ENCODE measurements at regions not wholly inside any gene's neighbourhood (a gene's known extent, or its start where the extent isn't known, plus 50 kb on each side); places are given as distances from the start of the nearest gene placed in this dataset.

DNA sequence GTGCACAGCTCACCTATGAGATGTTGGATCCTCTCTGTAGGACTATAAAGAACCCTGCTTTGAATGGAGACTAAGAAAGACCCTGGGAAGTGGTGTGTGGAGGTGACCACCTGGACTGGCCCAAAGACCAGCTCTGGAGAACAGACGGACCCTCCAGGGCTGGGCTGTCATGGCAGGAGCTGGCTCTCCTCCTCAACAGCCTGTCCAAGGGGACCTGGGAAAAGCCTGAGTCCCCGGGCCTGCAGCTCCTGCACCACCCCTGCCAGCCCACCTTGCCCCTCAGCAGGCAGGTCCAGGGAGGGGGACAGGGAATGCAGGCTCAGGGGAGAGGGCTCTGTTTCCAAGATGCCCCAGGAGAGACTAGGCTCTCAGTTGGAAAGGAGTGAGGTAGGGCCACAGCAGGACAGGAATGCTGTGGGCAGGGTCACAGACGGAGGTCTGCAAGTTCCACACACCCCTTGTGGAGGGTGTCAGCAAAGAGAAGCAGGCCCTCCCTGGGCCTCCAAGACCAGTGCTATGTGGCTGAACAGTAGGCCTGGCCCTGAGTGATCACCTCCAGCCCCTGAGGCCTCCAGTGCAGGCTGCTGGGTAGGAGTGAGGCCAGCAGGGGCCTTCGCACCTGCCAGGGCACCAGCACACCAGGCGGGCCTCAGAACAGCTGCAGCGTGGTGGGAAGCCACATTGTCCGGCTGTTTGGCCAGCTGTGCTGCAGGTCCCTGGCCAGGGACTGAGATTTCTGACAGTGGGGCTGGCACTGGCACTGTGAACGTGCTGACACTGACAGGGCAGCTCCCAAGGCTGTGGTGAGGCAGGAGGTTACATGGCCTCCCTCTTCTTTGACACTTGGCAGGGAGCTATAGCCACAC is 86.4 kb upstream of the OTOS start:
- DNase-seq (ENCODE audit: low read depth in 2 of 2): no peak

DNA sequence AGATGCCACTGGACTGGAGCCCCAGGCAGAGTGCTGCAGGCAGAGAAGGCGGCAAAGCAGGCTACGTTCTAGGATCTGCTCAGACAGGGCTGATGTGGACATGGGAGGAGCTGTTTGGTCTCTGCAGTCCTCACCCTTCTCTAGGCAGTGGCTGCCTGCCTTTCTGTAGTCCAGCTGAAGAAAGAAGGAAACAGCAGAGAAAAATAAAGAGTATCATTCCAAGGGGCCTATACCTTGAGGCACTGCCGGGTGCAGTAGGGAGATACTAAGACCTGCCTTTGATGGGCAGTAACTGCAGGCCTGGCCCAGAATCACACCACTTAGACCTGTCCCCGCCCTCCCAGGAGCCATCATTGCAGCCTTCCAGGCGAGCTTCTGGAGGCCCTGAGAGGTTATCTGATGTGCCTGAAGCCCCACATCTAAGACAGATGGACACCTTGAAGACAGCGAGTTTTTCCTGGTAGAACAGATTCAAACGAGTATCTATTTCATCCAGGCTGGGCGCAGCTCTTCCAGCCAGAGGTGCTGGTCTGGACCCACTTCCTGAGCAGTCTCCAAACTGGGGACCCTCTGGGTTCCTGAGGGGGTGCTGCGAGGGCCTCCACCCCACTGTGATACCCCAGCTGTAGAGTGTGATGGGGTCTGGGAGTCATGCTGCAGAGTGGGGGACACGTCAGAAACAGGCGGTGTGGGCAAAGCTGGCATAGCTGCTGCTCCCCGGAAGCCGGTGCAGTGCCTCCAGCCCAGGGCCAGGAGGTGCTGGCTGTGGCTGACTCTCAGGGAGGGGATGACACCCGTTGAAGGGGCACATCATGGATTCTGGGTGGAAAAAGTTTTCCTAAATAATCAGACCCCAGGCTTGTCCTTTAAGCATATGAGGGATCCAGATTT is 87.3 kb upstream of the OTOS start:
- no peak for DNase-seq (ENCODE audit: low read depth in 2 of 2)

DNA sequence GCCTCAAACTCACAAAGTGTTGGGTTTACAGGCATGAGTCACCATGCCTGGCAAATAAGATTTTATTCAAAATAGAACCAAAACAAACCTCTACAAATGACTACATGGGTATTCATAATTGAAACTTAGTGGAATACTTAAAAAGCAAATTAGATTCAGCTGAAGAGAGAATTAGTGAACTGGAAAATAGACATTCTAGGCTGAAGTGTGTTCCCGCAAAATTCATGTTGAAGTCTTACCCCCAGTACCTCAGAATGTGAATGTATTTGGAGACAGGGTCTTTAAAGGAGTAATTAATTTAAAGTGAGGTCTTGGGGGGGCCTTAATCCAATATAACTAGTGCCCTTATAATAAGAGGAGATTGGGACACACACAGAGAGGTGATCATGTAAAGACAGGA is 88.5 kb upstream of the OTOS start:
- DNase-seq (ENCODE audit: low read depth in 2 of 2): no peak

DNA sequence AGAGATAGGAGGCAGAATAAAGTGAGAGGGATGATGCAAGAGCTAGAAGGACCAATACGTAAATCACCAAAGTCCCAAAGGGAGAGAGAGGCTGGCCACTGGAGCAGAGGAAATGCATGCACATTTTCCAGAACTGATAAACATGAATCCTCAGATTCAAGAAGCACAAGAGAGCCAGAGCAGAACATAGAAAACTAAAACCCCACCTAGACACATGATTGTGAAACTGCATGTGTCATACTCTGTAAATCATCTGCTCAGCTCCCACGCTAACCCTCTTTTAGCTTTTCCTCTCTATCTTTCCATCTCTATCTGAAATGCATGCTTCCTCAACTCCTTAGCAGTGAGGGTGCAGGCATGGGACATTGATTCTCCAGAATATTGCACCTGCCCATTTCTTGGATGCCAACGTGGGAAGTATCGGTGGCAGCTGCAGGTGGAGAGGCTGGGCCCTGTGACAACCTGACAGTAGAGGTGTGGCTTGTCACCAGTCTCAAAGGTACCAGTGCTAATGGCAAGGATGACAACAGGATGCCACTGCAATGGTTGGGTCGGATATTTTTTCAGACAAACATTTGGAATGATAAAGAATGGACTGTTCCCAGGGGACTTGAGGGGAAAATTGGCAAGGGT is 89.3 kb upstream of the OTOS start:
- no peak for DNase-seq (ENCODE audit: low read depth in 2 of 2)

DNA sequence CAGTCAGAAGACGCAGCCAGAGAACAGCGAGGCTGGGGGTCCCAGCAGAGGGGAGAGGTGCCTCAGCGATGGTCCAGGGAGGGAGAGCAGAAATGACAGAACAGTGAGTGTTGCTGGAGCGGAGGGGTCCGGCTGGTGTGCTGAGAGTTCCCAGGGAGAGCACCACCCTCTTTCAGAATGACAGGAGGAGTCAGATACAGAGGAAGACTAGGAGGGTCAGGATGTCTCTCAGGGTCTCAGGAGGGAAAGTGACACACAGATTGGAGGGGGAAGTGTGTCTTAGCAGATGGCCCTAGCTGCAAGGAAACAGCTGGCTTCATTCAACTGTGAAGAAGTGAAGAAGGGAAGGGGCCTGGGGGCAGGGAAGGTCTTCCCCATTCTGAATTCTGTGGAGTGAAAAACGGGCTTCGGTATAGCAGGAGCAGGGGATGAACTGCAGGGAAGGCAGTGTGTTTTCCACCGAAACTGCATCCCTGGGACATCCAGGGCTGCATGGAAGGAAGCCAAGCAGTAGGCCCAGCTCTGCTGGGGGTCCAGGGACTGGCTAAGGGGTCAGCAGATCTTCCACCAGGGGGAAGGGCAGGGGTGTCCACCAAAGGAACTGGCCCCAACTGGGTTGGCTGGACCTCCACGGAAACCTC is 90.0 kb upstream of the OTOS start:
- DNase-seq (ENCODE audit: low read depth in 2 of 2): no peak

DNA sequence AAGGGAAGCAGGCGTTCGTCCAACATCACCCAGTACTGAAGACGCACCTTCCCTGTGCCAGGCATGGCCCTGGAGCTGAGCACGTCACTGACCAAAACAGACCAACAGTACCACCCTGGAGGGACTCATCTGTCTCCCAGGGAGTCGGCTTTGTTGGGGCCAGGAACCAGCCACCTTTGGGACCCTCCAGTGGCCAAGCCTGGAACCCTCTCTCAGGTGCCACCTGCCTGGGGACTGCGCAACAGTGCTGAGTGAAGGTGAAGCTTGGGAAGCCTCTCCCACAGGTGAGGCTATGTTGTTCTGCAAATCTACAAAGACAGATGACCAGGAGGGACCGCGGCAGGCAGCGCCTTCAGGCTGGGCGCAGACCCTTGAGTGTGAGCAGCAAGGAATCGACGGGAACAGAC is 91.4 kb upstream of the OTOS start:
- DNase-seq (ENCODE audit: low read depth in 2 of 2): no peak

DNA sequence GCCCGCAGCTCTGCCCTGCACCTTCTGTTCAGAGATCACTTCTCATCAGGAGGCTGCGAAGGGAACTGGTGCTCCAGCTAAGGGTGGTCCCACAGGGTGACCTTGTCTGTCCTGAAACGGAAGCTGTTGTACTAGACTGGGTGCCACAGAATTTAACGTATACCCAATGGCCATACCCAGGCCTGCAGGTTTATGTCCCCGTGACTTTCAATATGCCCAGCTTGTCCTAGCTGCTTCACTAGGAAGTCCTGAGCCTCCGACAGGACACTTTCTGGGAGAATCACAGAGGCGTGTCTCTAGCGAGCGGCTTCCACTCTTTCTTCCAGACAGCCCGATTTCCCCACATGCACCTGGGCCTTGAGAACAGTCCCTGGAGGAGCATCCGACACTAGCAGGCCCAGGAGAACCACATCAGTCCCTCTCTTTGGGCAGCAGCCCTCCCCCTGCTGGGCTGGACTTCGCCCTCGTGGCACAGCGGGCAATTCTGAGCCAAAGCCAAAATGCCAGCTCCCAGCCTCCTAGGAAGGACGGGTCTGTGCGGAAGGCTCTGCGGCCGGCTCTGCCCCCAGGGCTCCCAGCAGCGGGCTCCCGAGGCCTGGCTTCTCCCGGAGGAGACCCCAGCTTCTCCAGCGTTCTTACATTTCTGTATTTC is 91.9 kb upstream of the OTOS start:
- DNase-seq (ENCODE audit: low read depth in 2 of 2): no peak

DNA sequence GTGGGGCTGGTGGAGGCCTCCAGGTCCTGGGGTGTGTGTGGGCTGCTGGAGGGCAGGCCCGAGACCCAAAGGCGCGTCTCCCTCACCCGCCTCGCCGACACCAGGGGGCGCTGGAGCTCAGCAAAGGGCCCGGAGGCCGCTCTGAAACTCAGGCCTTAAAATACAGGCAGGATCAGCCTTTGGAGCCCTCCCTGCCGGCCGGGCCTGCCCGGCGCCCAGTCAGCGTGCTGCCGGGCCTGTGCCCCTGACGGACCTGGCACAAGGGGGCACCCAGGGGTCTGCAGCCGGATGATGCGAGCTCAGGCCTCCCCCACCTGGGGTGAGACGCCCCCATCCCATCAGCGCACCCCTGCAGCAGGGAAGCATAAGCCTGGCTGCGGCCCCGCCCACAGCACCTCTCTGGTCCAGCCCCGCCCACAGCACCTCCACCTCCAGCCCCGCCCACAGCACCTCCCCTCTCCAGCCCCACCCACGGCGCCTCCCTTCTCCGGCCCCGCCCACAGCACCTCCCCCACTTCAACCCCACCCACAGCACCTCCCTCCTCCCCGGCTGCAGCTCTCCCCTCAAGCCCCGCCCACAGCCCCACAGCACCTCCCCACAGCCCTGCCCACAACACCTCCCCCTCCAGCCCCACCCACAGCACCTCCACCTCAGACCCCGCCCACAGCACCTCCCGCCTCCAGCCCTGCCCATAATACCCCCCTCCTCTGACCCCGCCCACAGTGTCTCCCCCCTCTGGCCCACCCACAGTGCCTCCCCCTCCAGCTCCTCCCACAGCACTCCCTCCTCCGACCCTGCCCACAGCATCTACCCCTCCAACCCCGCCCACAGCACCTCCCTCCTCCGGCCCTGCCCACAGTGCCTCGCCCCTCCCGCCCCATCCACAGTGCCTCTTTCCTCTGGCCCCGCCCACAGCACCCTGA is 92.8 kb upstream of the OTOS start:
- peak; percentile 54 to 74 for DNase-seq (ENCODE audit: low read depth in 2 of 2)

DNA sequence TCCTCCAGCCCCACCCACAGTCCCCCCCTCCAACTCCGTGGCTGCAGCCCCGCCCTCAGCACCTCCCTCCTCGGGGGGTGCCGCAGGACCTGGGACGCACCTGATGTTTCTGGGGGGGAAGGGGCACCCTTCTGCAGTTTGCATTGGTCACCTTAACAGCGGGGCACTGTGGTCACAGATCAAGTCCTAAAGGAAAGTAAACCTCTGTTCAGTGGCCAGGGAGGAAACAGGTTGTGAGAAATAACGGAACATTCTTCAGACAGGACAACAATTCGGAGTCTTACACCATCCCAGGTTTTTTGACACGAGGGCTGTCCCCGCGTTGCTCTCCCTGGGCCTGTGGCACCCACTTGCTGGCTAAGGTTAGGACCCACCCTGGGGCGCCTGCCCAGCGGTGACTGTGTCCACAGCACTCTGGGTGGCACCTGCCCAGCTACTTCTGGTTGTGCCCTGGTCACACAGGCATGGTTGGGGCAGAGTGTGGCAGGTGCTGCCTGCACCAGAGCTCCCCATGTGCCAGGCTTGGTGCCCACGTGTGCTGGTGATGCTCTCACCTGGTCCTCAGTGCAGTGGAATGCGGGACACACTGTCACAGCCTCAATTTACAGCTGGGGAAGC is 93.5 kb upstream of the OTOS start:
- no peak for DNase-seq (ENCODE audit: low read depth in 2 of 2)

DNA sequence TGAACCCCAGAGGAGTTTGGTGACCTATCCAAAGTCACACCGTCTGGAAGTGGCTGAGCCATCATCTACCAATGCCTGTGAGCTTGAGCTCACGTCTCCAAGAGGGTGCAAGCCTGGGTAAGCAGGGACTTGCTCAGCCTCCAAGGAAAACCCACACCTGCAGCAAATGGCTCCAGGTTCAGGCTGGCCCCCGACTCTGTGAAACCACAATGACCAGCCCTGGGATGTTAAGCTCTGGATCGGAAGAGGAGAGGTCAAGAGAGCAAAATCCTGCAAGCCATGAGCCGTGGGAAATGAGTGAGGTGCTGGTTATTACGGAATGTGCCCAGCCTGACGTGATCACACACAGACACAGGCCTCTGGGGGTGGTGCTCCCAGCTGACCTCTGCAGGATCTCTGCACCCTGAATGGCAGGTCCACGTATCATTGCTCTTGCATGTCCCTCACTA is 94.1 kb upstream of the OTOS start:
- DNase-seq (ENCODE audit: low read depth in 2 of 2): no peak

DNA sequence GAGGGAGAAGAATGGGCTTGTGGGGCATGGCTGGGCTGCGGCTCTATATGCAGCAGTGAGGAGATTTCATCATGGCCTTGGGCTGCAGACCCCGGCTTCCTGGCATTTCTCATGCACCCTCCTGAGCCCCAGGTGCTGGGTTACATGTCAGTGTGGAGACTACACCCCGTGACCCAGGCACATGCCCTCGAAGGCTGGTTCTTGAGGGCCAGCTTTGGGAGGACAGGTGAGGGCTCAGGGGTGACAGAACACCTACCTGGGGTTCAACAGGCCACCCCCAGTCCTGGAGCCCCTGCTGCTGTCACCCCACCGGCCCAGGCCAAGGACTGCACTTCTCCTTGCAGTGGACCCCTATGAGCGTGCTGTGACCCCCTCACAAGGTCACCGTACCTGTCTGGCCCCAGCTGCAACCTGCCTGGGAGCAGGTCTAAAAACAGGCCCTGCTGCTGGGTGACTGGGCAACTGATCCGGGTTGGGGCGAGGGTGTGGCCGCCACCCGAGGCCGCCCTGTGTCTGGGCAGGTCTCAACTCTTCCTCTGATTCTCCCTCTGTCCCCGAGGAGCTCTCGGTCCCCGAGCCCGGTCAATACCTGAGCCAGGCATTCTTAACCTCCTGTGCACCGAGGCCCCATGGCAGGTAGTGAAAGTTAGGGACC is 94.8 kb upstream of the OTOS start:
- DNase-seq (ENCODE audit: low read depth in 2 of 2): no peak

DNA sequence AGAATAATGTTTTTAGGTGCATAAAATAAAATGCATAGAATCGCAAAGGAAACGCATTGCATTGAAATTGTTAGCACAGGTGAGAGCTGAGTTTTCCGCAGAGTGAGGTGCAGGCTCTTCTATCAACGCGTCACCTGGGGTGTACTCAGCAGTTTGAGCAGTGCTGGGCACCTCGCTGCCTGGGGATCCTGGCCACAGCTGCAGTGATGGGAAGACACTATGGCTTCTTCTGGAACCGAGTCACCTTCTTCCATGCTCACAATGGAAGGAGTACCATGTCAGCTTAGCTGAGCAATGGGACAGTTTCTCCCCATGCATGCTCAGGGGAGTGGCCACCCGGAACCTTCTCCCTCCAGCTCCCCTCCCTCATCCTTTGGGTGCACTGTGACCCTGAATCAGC is 95.4 kb upstream of the OTOS start:
- no peak for DNase-seq (ENCODE audit: low read depth in 2 of 2)

DNA sequence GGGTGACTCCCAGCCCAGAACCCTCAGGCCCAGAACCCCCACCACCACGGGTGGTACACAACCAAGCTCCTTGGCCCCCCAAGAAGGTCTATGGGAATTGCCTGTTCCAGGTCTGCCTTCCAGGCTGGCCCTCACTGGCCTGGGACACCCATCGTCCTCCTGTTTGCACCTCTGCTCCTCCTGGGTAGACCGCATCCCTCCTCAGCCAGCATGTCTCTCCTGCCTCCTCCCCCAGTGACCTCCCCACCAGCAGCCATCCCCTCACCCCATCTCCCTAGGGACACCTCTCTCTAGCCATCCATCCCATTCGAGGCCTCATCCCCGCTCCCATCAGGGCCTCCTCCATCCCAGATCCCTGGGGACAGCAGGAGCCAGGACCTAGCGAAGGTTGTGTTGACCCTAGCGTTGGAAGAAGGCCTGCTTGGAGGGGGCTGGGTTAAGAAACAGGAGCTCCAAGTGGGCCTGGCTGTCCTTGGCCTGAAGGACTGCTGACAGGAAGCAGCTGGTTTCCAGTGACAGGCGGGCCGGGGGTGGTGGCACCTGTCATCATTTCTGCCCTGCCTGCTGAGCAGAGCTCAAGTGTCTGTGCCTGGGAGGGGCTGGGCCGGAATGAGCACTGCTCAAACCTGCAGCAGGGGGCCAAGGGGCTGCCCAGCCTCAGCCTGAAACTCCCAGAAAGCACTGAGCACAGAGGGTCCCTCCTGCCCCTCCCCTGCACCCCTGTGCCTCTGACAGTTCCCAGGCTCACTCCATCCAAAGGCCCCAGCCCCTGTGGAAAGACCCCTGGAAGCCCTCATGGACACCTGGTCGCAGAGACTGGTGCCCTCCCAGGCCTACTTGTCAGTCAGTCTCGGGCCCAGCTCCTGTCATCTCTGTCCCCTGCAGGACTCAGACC is 96.0 kb upstream of the OTOS start:
- no peak for DNase-seq (ENCODE audit: low read depth in 2 of 2)

DNA sequence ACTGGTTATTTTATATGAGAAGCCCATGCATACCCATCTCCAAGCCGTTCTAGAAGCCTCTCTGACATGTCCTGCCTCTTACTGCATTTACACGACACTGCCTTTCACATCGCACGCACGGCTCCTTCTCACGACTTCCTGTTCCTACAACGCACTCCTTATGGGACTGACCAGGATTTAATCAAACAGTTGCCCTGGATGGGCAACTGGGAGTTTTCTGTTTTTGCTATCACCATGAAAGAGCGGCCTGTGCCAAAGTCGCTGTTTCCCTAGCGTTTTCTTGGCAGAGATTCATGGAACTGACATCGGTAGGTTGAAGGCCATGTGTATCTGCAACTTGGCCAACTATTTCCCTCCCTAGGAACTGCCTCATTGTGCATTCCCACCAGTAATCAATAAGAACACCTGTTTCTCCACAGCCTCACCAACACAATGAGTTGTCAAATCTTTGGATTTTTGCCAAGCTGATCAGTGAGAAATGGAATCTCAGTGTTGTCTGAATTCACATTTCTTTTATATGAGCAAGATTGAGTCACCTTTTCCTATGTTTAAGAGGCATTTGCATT is 97.2 kb upstream of the OTOS start:
- no peak for DNase-seq (ENCODE audit: low read depth in 2 of 2)

DNA sequence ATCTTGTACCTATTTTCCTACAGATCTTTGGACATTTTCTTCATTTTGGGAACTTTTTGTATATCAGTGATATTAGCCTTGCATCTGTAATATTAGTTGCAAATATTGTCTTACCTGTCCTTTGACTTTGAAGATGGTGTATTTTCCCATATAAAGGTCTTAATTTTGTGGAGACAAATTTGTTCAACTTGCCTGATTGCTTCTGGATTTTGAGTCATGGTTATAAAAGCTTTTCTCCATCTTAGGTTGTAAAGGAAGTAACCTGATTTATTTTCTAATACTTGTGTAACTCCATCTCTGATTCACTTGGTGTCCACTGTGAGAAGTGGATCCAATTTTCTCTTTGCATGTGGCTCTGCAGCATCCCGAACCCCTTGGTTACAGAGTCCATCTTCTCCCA is 97.7 kb upstream of the OTOS start:
- no peak for DNase-seq (ENCODE audit: low read depth in 2 of 2)

DNA sequence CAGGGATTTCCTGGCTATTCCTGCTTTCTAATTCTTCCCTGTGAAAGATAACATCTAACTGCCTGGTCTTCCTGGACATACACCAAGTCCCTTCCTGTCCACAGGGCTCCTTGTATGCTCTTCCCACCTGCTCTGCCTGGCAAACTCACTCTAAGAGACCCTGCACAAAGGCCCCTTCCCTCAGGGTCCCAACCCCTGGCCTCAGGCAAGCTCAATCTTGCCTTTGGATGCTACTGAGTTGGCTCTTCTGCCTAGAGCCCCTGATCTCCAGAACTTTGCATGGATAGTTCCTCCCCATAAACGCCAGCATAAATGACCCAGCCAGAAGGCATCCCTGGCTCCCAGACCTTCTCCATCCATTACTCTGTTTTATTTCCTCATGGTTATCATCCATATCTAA is 98.3 kb upstream of the OTOS start:
- no peak for DNase-seq (ENCODE audit: low read depth in 2 of 2)

DNA sequence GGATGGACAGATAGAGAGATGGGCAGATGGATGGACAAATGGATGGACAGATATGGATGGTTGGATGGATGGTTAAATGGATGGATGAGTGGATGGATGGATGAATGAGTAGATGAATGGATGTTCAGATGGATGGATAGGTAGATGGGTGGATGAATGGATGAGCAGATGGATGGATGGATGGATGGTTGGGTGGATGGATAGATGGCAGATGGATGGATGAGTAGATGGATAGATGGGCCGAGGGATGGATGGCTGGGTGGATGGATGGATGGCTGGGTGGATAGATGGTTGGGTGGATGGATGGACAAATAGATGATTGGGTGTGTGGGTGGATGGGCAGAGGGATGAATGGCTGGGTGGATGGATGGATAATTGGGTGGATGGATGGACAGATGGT is 98.9 kb upstream of the OTOS start:
- DNase-seq (ENCODE audit: low read depth in 2 of 2): no peak
